SU-DHL-6 (cell line): ENCODE measurements at regions not wholly inside any gene's neighbourhood (a gene's known extent, or its start where the extent isn't known, plus 50 kb on each side); places are given as distances from the start of the nearest gene placed in this dataset.

ENCODE experiments used
- H2AFZ ChIP-seq: fragments of 200-600 bp; sonication (generic); 2 replicates; pipeline ENCODE4 v1.6.1; 2014; ENCODE audit warnings: low read depth, mild to moderate bottlenecking, moderate library complexity, mixed read lengths, antibody characterized with exemption, low read length; ENCODE audit not compliant: severe bottlenecking
- H3F3A ChIP-seq: fragments of 200-600 bp; shearing (Covaris generic); 2 replicates; pipeline ENCODE4 v1.6.0; 2016; ENCODE audit warnings: antibody characterized with exemption, mild to moderate bottlenecking; ENCODE audit not compliant: insufficient read depth
- H3K27ac ChIP-seq: fragments of 200-600 bp; sonication (generic); 2 replicates; pipeline ENCODE4 v1.5.1; 2016; ENCODE audit warnings: low read depth, mild to moderate bottlenecking, low read length, moderate library complexity, mixed read lengths
- H3K27me3 ChIP-seq: fragments of 200-600 bp; sonication (generic), shearing (Covaris generic); 2 replicates; pipeline ENCODE4 v1.6.0; 2014; ENCODE audit warnings: mild to moderate bottlenecking, low read length
- H3K36me3 ChIP-seq: fragments of 200-600 bp; sonication (generic); 2 replicates; pipeline ENCODE4 v1.6.1; 2014; ENCODE audit warnings: mild to moderate bottlenecking, low read length, mixed read lengths
- H3K4me2 ChIP-seq: fragments of 300-600, 200-600 bp; shearing (Covaris generic), sonication (generic); 2 replicates; pipeline ENCODE4 v1.6.0; 2014; ENCODE audit warnings: low read length, low read depth, mild to moderate bottlenecking; ENCODE audit not compliant: poor library complexity, severe bottlenecking
- H3K4me3 ChIP-seq: fragments of 200-600 bp; sonication (generic); 2 replicates; pipeline ENCODE4 v1.5.1; 2014; ENCODE audit warnings: antibody characterized with exemption, low read length, mild to moderate bottlenecking, mixed read lengths; ENCODE audit not compliant: insufficient read depth, poor library complexity, severe bottlenecking
- H3K79me2 ChIP-seq: fragments of 200-600 bp; sonication (generic); 2 replicates; pipeline ENCODE4 v1.6.1; 2014; ENCODE audit warnings: mild to moderate bottlenecking, low read length, moderate library complexity; ENCODE audit not compliant: insufficient read depth
- H3K9ac ChIP-seq: fragments of 200-600 bp; sonication (generic); 2 replicates; pipeline ENCODE4 v1.7.0; 2014; ENCODE audit warnings: mild to moderate bottlenecking, low read length
- H3K9me2 ChIP-seq: fragments of 200-600 bp; sonication (generic); replicated peaks from 2 replicates; pipeline ENCODE4 v1.6.1; 2014; ENCODE audit warnings: low read length; ENCODE audit not compliant: insufficient read depth
- H3K9me3 ChIP-seq: fragments of 200-600 bp; sonication (generic); 2 replicates; pipeline ENCODE4 v1.6.1; 2014; ENCODE audit warnings: low read length, mixed read lengths; ENCODE audit not compliant: insufficient read depth
- H4K20me1 ChIP-seq: fragments of 200-600 bp; sonication (generic); 2 replicates; pipeline ENCODE4 v1.6.1; 2014; ENCODE audit warnings: low read depth, mild to moderate bottlenecking, antibody characterized with exemption, low read length, moderate library complexity, mixed read lengths
- CTCF ChIP-seq: fragments of 200-600 bp; sonication (generic); IDR thresholded peaks from one replicate; pipeline ENCODE4 v1.5.1; 2017; ENCODE audit warnings: antibody characterized with exemption, mild to moderate bottlenecking, low read length, moderate library complexity; ENCODE audit not compliant: insufficient read depth, poor library complexity, severe bottlenecking
- EZH2phosphoT487 ChIP-seq: fragments of 200-600 bp; sonication (generic), shearing (Covaris generic); conservative IDR thresholded peaks from 2 replicates; pipeline ENCODE4 v1.6.1; 2018; ENCODE audit warnings: mild to moderate bottlenecking, antibody characterized with exemption, low read length, moderate library complexity, mixed read lengths

DNA sequence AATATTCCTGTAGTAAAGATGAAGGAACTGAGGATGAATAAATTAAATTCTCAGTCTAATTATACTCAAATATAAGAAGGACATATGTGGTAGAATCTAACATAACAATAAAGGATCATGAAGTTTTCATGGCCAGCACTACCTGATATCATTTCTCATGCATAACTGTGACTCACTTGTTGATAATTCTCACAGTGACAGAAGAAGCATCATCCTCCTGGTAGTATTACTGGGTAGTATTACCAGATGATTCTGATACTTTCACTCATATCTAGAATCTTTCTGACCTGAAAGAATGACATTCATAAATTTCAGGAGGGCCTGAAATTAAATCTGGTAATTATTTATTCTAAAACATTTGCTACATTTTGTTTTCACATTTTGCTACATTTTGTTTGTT is 1375.0 kb downstream of the EPHA7 start:
- no peak for TF ChIP-seq CTCF
- no peak for TF ChIP-seq EZH2phosphoT487
- no peak overlapping the region for H3K4me3 ChIP-seq
- H3K4me2 ChIP-seq, result no peak overlapping the region
- H3K79me2 ChIP-seq, result no peaks in the 10 kb centered on the region
- H3K27me3 ChIP-seq, result no peaks in the 10 kb centered on the region
- H4K20me1 ChIP-seq, result no peaks in the 10 kb centered on the region
- no peaks in the 10 kb centered on the region for H3K36me3 ChIP-seq
- no peak overlapping the region for H3K27ac ChIP-seq
- H3K9me3 ChIP-seq, result no peaks in the 10 kb centered on the region
- H3F3A ChIP-seq, result no peaks in the 10 kb centered on the region
- H3K9me2 ChIP-seq, result no peaks in the 10 kb centered on the region
- no peak overlapping the region for H2AFZ ChIP-seq
- H3K9ac ChIP-seq, result no peak overlapping the region

DNA sequence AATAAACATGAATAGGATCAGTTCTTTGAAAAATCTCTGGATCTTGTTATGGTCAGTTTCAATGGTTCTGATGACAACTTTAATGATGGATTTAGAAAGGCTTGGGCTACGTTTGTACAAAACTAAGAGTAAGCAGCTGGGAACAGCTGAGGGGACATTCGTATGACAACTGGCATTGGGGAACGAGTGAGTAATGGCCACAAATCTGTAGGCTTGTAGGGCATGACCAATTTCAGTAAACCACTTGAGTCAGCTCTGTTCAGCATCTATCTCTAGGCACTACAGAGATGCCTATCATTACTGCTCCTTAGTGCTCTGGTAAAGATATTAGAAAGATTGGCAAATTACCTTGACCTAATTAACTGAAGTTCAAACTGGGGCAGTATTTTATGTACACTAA is 1375.6 kb downstream of the EPHA7 start:
- no peak overlapping the region for H3K4me2 ChIP-seq
- no peaks in the 10 kb centered on the region for H3K79me2 ChIP-seq
- no peaks in the 10 kb centered on the region for H3F3A ChIP-seq
- H3K27me3 ChIP-seq, result no peaks in the 10 kb centered on the region
- H3K27ac ChIP-seq, result no peak overlapping the region
- H2AFZ ChIP-seq, result no peak overlapping the region
- no peaks in the 10 kb centered on the region for H3K9me3 ChIP-seq
- no peak overlapping the region for H3K9ac ChIP-seq
- no peaks in the 10 kb centered on the region for H4K20me1 ChIP-seq
- no peaks in the 10 kb centered on the region for H3K9me2 ChIP-seq
- H3K36me3 ChIP-seq, result no peaks in the 10 kb centered on the region
- no peak for TF ChIP-seq EZH2phosphoT487
- no peak overlapping the region for H3K4me3 ChIP-seq

GRCh38 chr6:92026878-92027277 is 1392.5 kb downstream of the EPHA7 start:
- Histone ChIP-seq H3K4me2 (no peak overlapping the region), H3F3A (no peaks in the 10 kb centered on the region)

DNA sequence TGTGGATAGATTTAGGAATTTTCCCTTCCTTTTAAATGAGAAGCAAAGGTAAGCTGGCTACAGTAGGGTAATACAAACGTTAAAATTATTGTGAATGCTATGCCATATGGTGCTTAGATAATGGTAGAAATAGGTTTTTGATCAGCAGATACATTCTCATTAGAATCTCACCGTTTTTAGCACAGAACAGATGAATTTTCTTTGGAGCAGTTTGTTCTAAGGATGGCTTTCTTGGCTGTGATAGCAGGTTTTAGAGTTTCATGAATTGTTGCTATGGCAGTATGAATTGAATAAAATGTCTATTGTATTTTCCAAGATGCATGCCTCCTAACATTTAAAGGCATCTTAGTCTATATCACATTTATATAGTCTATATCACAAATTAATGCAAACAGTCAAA is 1394.5 kb downstream of the EPHA7 start:
- Histone ChIP-seq H3K4me2 (no peak overlapping the region), H3K27ac (no peak overlapping the region), H3K4me3 (no peak overlapping the region), H3K79me2 (no peaks in the 10 kb centered on the region), H3K27me3 (no peaks in the 10 kb centered on the region), H3K9ac (no peak overlapping the region), H4K20me1 (no peaks in the 10 kb centered on the region), H3K36me3 (no peaks in the 10 kb centered on the region), H3F3A (no peaks in the 10 kb centered on the region), H3K9me3 (no peaks in the 10 kb centered on the region), H3K9me2 (no peaks in the 10 kb centered on the region), H2AFZ (no peak overlapping the region)
- no peak for TF ChIP-seq EZH2phosphoT487
- no peak for TF ChIP-seq CTCF

More at GRCh38 chr6:92026878-92027277, 1392.5 kb downstream of the EPHA7 start:
- Histone ChIP-seq H3K36me3 (no peaks in the 10 kb centered on the region), H3K27me3 (no peaks in the 10 kb centered on the region), H3K27ac (no peak overlapping the region), H2AFZ (no peak overlapping the region), H3K79me2 (no peaks in the 10 kb centered on the region), H3K4me3 (no peak overlapping the region), H3K9me3 (no peaks in the 10 kb centered on the region), H4K20me1 (no peaks in the 10 kb centered on the region), H3K9me2 (no peaks in the 10 kb centered on the region), H3K9ac (no peak overlapping the region)
- TF ChIP-seq CTCF, result no peak
- TF ChIP-seq EZH2phosphoT487, result no peak
